DND-41 (cell line): ENCODE measurements at regions not wholly inside any gene's neighbourhood (a gene's known extent, or its start where the extent isn't known, plus 50 kb on each side); places are given as distances from the start of the nearest gene placed in this dataset.

Source experiments
- ATAC-seq: fragments of 200-7000 bp; cut with Tn5 transposase; 3 replicates; pipeline ENCODE4 v1.9.1; 2021; ENCODE audit warnings: low read depth; ENCODE audit not compliant: insufficient read depth
- DNase-seq: peaks from one replicate; pipeline ENCODE4 v3.0.0-alpha.2; 2020
- H2AFZ ChIP-seq: 2 replicates; pipeline ENCODE4 v1.6.0; 2012; ENCODE audit warnings: low read depth, low read length
- H3K27ac ChIP-seq: 2 replicates; pipeline ENCODE4 v1.5.1; 2012; ENCODE audit warnings: low read length, inconsistent platforms
- H3K27me3 ChIP-seq: fragments of 200-600 bp; sonication (generic); 2 replicates; pipeline ENCODE4 v1.6.0; 2012; ENCODE audit warnings: low read length, mild to moderate bottlenecking, inconsistent platforms; ENCODE audit not compliant: insufficient read depth, poor library complexity
- H3K36me3 ChIP-seq: 2 replicates; pipeline ENCODE4 v1.5.1; 2012; ENCODE audit warnings: low read length, inconsistent platforms; ENCODE audit not compliant: insufficient read depth
- H3K4me1 ChIP-seq: 2 replicates; pipeline ENCODE4 v1.5.1; 2012; ENCODE audit warnings: mild to moderate bottlenecking, low read length; ENCODE audit not compliant: insufficient read depth
- H3K4me2 ChIP-seq: 2 replicates; pipeline ENCODE4 v1.6.0; 2012; ENCODE audit warnings: mild to moderate bottlenecking, moderate library complexity, low read length, inconsistent platforms; ENCODE audit not compliant: insufficient read depth
- H3K4me3 ChIP-seq, 2 experiments: fragments of 200-600 bp in 1 of 2; shearing (Covaris generic) in 1 of 2; 2 replicates each; pipeline ENCODE4 v1.5.1; 2012 to 2016; ENCODE audit warnings: inconsistent platforms in 2 of 2, low read length in 2 of 2, mild to moderate bottlenecking in 2 of 2, low read depth in 1 of 2, moderate library complexity in 1 of 2
- H3K79me2 ChIP-seq: 2 replicates; pipeline ENCODE4 v1.6.0; 2012; ENCODE audit warnings: low read length, inconsistent platforms; ENCODE audit not compliant: insufficient read depth
- H3K9ac ChIP-seq: 2 replicates; pipeline ENCODE4 v1.6.0; 2012; ENCODE audit warnings: low read depth, mild to moderate bottlenecking, inconsistent platforms, low read length, moderate library complexity
- H3K9me3 ChIP-seq: 2 replicates; pipeline ENCODE4 v1.5.1; 2012; ENCODE audit warnings: low read length, moderate library complexity, mild to moderate bottlenecking, inconsistent platforms; ENCODE audit not compliant: insufficient read depth, severe bottlenecking
- H4K20me1 ChIP-seq: 2 replicates; pipeline ENCODE4 v1.6.0; 2012; ENCODE audit warnings: low read length; ENCODE audit not compliant: insufficient read depth
- EZH2 ChIP-seq: IDR thresholded peaks from 3 replicates; pipeline ENCODE4 v1.6.1; 2012; ENCODE audit warnings: borderline replicate concordance, low read depth, mild to moderate bottlenecking, moderate library complexity, low read length, inconsistent platforms; ENCODE audit not compliant: severe bottlenecking
- TF ChIP-seq, protein P1 (sequence below): IDR thresholded peaks from 2 replicates; pipeline ENCODE4 v1.5.1; 2012; ENCODE audit warnings: borderline replicate concordance, low read length, moderate library complexity, mild to moderate bottlenecking; ENCODE audit not compliant: poor library complexity, severe bottlenecking; ENCODE audit errors: extremely low read depth

DNA sequence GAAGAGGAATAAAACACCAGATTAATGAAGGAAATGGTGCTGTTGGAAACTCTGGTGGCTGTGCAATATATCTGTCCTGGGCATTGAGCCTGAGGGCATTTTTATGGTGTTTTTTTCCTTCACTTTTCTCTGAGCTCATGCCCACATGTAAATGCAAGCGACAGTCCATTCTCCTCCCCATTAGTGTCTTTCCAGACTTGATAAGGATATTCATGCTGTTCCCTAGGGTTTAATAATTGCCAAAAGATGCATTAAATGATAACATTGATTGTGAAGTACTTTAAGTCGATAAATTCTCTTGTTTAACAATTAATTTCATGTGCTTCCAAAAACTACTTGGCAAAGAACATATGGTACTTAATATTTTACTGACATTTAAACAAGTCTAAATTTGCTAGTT is 384.7 kb downstream of the MDFIC start:
- no peak for TF ChIP-seq EZH2
- TF ChIP-seq, protein P1, sequence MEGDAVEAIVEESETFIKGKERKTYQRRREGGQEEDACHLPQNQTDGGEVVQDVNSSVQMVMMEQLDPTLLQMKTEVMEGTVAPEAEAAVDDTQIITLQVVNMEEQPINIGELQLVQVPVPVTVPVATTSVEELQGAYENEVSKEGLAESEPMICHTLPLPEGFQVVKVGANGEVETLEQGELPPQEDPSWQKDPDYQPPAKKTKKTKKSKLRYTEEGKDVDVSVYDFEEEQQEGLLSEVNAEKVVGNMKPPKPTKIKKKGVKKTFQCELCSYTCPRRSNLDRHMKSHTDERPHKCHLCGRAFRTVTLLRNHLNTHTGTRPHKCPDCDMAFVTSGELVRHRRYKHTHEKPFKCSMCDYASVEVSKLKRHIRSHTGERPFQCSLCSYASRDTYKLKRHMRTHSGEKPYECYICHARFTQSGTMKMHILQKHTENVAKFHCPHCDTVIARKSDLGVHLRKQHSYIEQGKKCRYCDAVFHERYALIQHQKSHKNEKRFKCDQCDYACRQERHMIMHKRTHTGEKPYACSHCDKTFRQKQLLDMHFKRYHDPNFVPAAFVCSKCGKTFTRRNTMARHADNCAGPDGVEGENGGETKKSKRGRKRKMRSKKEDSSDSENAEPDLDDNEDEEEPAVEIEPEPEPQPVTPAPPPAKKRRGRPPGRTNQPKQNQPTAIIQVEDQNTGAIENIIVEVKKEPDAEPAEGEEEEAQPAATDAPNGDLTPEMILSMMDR, result no peak
- no peaks in the 10 kb centered on the region for H3K36me3 ChIP-seq
- H2AFZ ChIP-seq, result no peak overlapping the region
- H3K79me2 ChIP-seq, result no peaks in the 10 kb centered on the region
- no peak overlapping the region for H3K4me2 ChIP-seq
- ATAC-seq, result no peak
- no peaks in the 10 kb centered on the region for H3K4me1 ChIP-seq
- no peaks in the 10 kb centered on the region for H3K27me3 ChIP-seq
- H3K27ac ChIP-seq, result no peak overlapping the region
- no peak overlapping the region for H3K9ac ChIP-seq
- H3K9me3 ChIP-seq, result no peaks in the 10 kb centered on the region
- no peaks in the 10 kb centered on the region for H4K20me1 ChIP-seq
- H3K4me3 ChIP-seq, result no peak overlapping the region
- no peak for DNase-seq

DNA sequence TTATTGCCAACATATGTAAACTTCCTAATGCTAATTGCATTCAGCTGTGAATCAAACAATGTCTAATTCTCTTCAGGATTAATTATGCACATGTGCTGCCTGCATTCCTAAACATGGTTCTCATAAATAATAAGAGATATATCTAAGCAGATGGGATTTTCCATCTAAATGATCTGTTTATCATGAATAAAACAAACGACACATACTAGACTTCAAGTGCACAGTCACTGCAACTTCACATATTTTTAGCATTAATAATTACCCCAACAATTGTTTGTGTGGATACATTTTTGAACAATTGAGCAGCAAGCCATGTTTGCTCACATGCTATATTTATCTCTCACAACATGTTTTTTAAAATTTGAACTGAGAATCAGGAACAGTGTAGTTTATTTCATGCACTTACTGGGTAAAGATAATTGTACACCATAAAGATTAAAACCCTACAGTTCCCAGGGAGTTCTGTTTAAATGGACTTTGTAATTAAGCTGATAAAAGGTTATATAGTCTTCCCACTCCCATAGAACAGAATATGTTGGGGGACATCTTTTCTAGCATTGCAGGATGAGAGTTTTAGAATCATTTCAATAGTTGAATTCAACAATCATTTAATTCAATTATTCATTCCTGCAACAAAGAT is 378.5 kb downstream of the MDFIC start:
- Histone ChIP-seq H3K4me1 (no peaks in the 10 kb centered on the region), H3K9me3 (no peaks in the 10 kb centered on the region), H2AFZ (no peak overlapping the region), H3K4me2 (no peak overlapping the region), H3K27me3 (no peaks in the 10 kb centered on the region), H3K4me3 (no peak overlapping the region), H3K9ac (no peak overlapping the region), H3K36me3 (no peaks in the 10 kb centered on the region), H4K20me1 (no peaks in the 10 kb centered on the region), H3K79me2 (no peaks in the 10 kb centered on the region), H3K27ac (no peak overlapping the region)
- no peak for ATAC-seq
- TF ChIP-seq EZH2, result no peak
- TF ChIP-seq, protein P1, result no peak
- no peak for DNase-seq

DNA sequence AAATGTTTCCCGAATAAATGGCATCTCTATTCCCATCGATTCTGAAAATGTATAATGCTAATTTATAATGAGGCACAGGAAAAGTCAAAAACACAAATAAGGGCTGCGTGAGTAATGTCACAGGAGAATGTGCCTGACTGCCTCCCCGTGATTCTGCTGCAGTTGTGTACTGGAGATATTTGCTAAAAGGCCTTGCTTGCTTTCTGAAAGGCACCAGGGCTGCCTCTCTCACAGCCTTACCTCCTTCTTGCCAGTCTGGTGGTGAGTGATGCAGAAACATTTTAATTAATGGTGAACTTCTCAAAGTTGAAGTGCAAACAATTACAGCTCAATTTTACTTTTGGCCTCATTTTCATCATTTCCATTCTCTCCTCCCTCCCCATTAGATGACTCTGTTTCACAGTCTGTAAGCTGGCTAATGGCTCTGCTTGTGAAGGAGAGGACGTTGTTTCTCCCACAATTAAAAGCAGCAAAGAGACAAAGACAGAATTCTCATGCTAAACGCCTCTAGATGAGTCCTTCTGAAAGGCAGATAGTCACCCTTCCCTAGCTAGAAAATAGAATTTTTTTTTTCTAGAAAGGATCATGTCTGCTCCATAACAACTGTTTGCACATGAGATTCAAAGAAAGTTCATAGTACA is 377.6 kb downstream of the MDFIC start:
- TF ChIP-seq, protein P1, result no peak
- TF ChIP-seq EZH2, result no peak
- H4K20me1 ChIP-seq, result no peaks in the 10 kb centered on the region
- no peak overlapping the region for H3K4me3 ChIP-seq
- H3K27me3 ChIP-seq, result no peaks in the 10 kb centered on the region
- no peaks in the 10 kb centered on the region for H3K9me3 ChIP-seq
- no peak overlapping the region for H3K4me2 ChIP-seq
- no peak overlapping the region for H2AFZ ChIP-seq
- H3K79me2 ChIP-seq, result no peaks in the 10 kb centered on the region
- DNase-seq (no peak), ATAC-seq (no peak)
- no peak overlapping the region for H3K9ac ChIP-seq
- H3K4me1 ChIP-seq, result no peaks in the 10 kb centered on the region
- no peaks in the 10 kb centered on the region for H3K36me3 ChIP-seq
- H3K27ac ChIP-seq, result no peak overlapping the region
